HK-2 (cell line): ENCODE measurements at regions not wholly inside any gene's neighbourhood (a gene's known extent, or its start where the extent isn't known, plus 50 kb on each side); places are given as distances from the start of the nearest gene placed in this dataset.

ENCODE experiments used
- DNase-seq: peaks from one replicate; pipeline ENCODE4 v3.0.0-alpha.2; 2018; ENCODE audit not compliant: unreplicated experiment

GRCh38 chr1:53399370-53400133 lies 59.6 kb upstream of the DMRTB1 start:
- peak; percentile 24 for DNase-seq

- no peak for DNase-seq
Observed at GRCh38 chr1:53400761-53401674, 58.2 kb upstream of the DMRTB1 start.

GRCh38 chr1:53401813-53402745 lies 57.1 kb upstream of the DMRTB1 start:
- no peak for DNase-seq

- no peak for DNase-seq
Observed at GRCh38 chr1:53402891-53403655, 56.1 kb upstream of the DMRTB1 start.

GRCh38 chr1:53405737-53406136 lies 53.5 kb upstream of the DMRTB1 start:
- DNase-seq: no peak

- no peak for DNase-seq
Observed at GRCh38 chr1:53406551-53407235, 52.5 kb upstream of the DMRTB1 start.

GRCh38 chr1:53408013-53408754 lies 51.0 kb upstream of the DMRTB1 start:
- DNase-seq: no peak

GRCh38 chr1:53408755-53409129 lies 50.5 kb upstream of the DMRTB1 start:
- no peak for DNase-seq

GRCh38 chr1:53409233-53409632 lies 50.0 kb upstream of the DMRTB1 start:
- DNase-seq: no peak
